GM23338 (cell line): ENCODE measurements at regions not wholly inside any gene's neighbourhood (a gene's known extent, or its start where the extent isn't known, plus 50 kb on each side); places are given as distances from the start of the nearest gene placed in this dataset.
A peak's percentile ranks its signal among the peaks of the same experiment; 100 is the strongest.

ENCODE experiments used
- ATAC-seq: fragments of 200-7000 bp; cut with Tn5 transposase; 3 replicates; pipeline ENCODE4 v1.9.1; 2020
- DNase-seq: peaks from one replicate; pipeline ENCODE4 v3.0.0-alpha.2; 2015; ENCODE audit warnings: low spot score
- H2AFZ ChIP-seq: fragments of 200-600 bp; sonication (generic); 2 replicates; pipeline ENCODE4 v1.8.0; 2016; ENCODE audit warnings: antibody characterized with exemption, mild to moderate bottlenecking, moderate library complexity
- H3F3A ChIP-seq: fragments of 200-600 bp; sonication (generic); replicated peaks from 2 replicates; pipeline ENCODE4 v1.8.0; 2017; ENCODE audit warnings: antibody characterized with exemption, mixed run types, low read depth
- H3K27ac ChIP-seq: fragments of 200-600 bp; sonication (generic); 2 replicates; pipeline ENCODE4 v1.6.1; 2016; ENCODE audit warnings: low read depth
- H3K27me3 ChIP-seq: fragments of 200-600 bp; sonication (generic); 2 replicates; pipeline ENCODE4 v1.8.0; 2016; ENCODE audit warnings: mild to moderate bottlenecking, mixed run types, moderate library complexity; ENCODE audit not compliant: insufficient read depth
- H3K36me3 ChIP-seq: fragments of 200-600 bp; sonication (generic); 2 replicates; pipeline ENCODE4 v1.8.0; 2016; ENCODE audit warnings: mild to moderate bottlenecking; ENCODE audit not compliant: insufficient read depth
- H3K4me1 ChIP-seq: fragments of 200-600 bp; sonication (generic); 2 replicates; pipeline ENCODE4 v1.8.0; 2016; ENCODE audit warnings: mild to moderate bottlenecking, moderate library complexity; ENCODE audit not compliant: insufficient read depth
- H3K4me2 ChIP-seq: fragments of 200-600 bp; sonication (generic); 2 replicates; pipeline ENCODE4 v1.7.1; 2017; ENCODE audit warnings: mixed run types
- H3K4me3 ChIP-seq: fragments of 200-600 bp; sonication (generic); 2 replicates; pipeline ENCODE4 v1.6.1; 2016; ENCODE audit warnings: mixed run types
- H3K79me2 ChIP-seq: fragments of 200-600 bp; sonication (generic); replicated peaks from 2 replicates; pipeline ENCODE4 v1.8.0; 2017; ENCODE audit warnings: mild to moderate bottlenecking; ENCODE audit not compliant: insufficient read depth
- H3K9me2 ChIP-seq: fragments of 200-600 bp; sonication (generic); 2 replicates; pipeline ENCODE4 v1.8.0; 2017; ENCODE audit not compliant: insufficient read depth
- H4K20me1 ChIP-seq: fragments of 200-600 bp; sonication (generic); replicated peaks from 2 replicates; pipeline ENCODE4 v1.8.0; 2017; ENCODE audit warnings: mild to moderate bottlenecking; ENCODE audit not compliant: insufficient read depth
- H3K27ac Mint-ChIP-seq: 2 replicates; pipeline ENCODE4 v1.8.0; 2020; ENCODE audit warnings: inconsistent platforms, mild to moderate bottlenecking, moderate library complexity, mixed read lengths
- H3K27me3 Mint-ChIP-seq: 3 replicates; pipeline ENCODE4 v1.8.0; 2022; ENCODE audit warnings: low read depth, mild to moderate bottlenecking, moderate library complexity, mixed read lengths, inconsistent platforms; ENCODE audit not compliant: insufficient read depth, poor library complexity
- H3K36me3 Mint-ChIP-seq: 3 replicates; pipeline ENCODE4 v1.8.0; 2021; ENCODE audit warnings: low read depth, mild to moderate bottlenecking, inconsistent platforms, moderate library complexity, mixed read lengths
- H3K4me1 Mint-ChIP-seq: 3 replicates; pipeline ENCODE4 v1.8.0; 2020; ENCODE audit warnings: mild to moderate bottlenecking, inconsistent platforms, mixed read lengths
- H3K4me3 Mint-ChIP-seq: 3 replicates; pipeline ENCODE4 v1.8.0; 2021; ENCODE audit warnings: moderate library complexity, mild to moderate bottlenecking, inconsistent platforms, mixed read lengths
- H3K9me3 Mint-ChIP-seq: 3 replicates; pipeline ENCODE4 v1.8.0; 2020; ENCODE audit warnings: moderate library complexity, mild to moderate bottlenecking, inconsistent platforms, mixed read lengths
- CREB1 ChIP-seq: fragments of 250-450 bp; sonication (Bioruptor Pico); IDR thresholded peaks from 2 replicates; pipeline ENCODE4 v1.5.0; 2020; ENCODE audit warnings: low read depth, mild to moderate bottlenecking, moderate library complexity
- CTCF ChIP-seq, 2 experiments: fragments of 200-600 bp in 1 of 2; sonication (generic) in 1 of 2; conservative IDR thresholded peaks; 2 replicates each; pipeline versions ENCODE4 v1.5.1 to v1.6.1; 2016 to 2017; ENCODE audit warnings: antibody characterized with exemption in 2 of 2, low read depth in 2 of 2, mild to moderate bottlenecking in 2 of 2, moderate library complexity in 1 of 2
- ETS1 ChIP-seq: IDR thresholded peaks from 2 replicates; pipeline ENCODE4 v1.6.1; 2016; ENCODE audit warnings: antibody characterized with exemption
- EZH2 ChIP-seq: fragments of 200-600 bp; sonication (generic); IDR thresholded peaks from one replicate; pipeline ENCODE4 v1.8.0; 2017; ENCODE audit warnings: antibody characterized with exemption, mild to moderate bottlenecking, low read depth; ENCODE audit not compliant: unreplicated experiment
- EZH2phosphoT487 ChIP-seq: fragments of 200-600 bp; sonication (generic); IDR thresholded peaks from one replicate; pipeline ENCODE4 v1.8.1; 2018; ENCODE audit warnings: antibody characterized with exemption; ENCODE audit not compliant: unreplicated experiment
- JUNB ChIP-seq: IDR thresholded peaks from one replicate; pipeline ENCODE4 v1.6.1; 2016; ENCODE audit warnings: antibody characterized with exemption; ENCODE audit not compliant: unreplicated experiment
- NANOG ChIP-seq: IDR thresholded peaks from 2 replicates; pipeline ENCODE4 v1.6.1; 2016; ENCODE audit warnings: antibody characterized with exemption, borderline replicate concordance
- POLR2AphosphoS5 ChIP-seq: IDR thresholded peaks from 2 replicates; pipeline ENCODE4 v1.6.1; 2016; ENCODE audit warnings: antibody characterized with exemption, low read depth
- REST ChIP-seq: IDR thresholded peaks from one replicate; pipeline ENCODE4 v1.6.1; 2018; ENCODE audit warnings: antibody characterized with exemption; ENCODE audit not compliant: unreplicated experiment
- STAT1 ChIP-seq: IDR thresholded peaks from one replicate; pipeline ENCODE4 v1.6.1; 2016; ENCODE audit warnings: antibody characterized with exemption; ENCODE audit not compliant: unreplicated experiment
- ZNF114 ChIP-seq: fragments of 250-450 bp; sonication (Bioruptor Pico); IDR thresholded peaks from 2 replicates; pipeline ENCODE4 v1.5.0; 2020; ENCODE audit warnings: mild to moderate bottlenecking, moderate library complexity
- ZNF331 ChIP-seq: fragments of 250-450 bp; sonication (Bioruptor Pico); IDR thresholded peaks from 2 replicates; pipeline ENCODE4 v1.5.0; 2020; ENCODE audit warnings: low read depth, mild to moderate bottlenecking, moderate library complexity
- ZNF462 ChIP-seq: fragments of 250-450 bp; sonication (Bioruptor Pico); IDR thresholded peaks from 2 replicates; pipeline ENCODE4 v1.5.0; 2020; ENCODE audit warnings: mild to moderate bottlenecking, moderate library complexity

GRCh38 chr1:239123260-239123659 lies 263.1 kb upstream of the CHRM3 start:
- Histone ChIP-seq H3K79me2 (no peaks in the 10 kb centered on the region), H3K27ac (no peak overlapping the region), H3K9me2 (no peaks in the 10 kb centered on the region), H3K36me3 (no peaks in the 10 kb centered on the region), H4K20me1 (no peaks in the 10 kb centered on the region), H3K27me3 (no peaks in the 10 kb centered on the region), H3K4me2 (no peak overlapping the region), H3K4me3 (no peak overlapping the region), H2AFZ (peak overlapping the region; percentile 50; the same call in 1 of the 2 replicates), H3K4me1 (peaks cover 59% of the 10 kb centered on the region), H3F3A (0 out of 2 replicates have a peak, but pooled peaks cover 3% of the 10 kb centered on the region)
- Mint-ChIP-seq H3K4me3 (no peak overlapping the region), H3K9me3 (peaks cover 4% of the 10 kb centered on the region; the same call in 2 of the 3 replicates), H3K27ac (peak overlapping the region; percentile 35; the same call in 1 of the 2 replicates), H3K36me3 (peaks cover 3% of the 10 kb centered on the region; the same call in 1 of the 3 replicates), H3K27me3 (peaks cover 8% of the 10 kb centered on the region), H3K4me1 (peaks cover 53% of the 10 kb centered on the region)
- TF ChIP-seq ZNF462: no peak
- no peak for TF ChIP-seq EZH2
- no peak for TF ChIP-seq ZNF114 (CRISPR knock-in tag)
- TF ChIP-seq ZNF331 (CRISPR knock-in tag): no peak
- no peak for TF ChIP-seq JUNB
- no peak for TF ChIP-seq ETS1
- TF ChIP-seq EZH2phosphoT487: no peak
- TF ChIP-seq REST: no peak
- TF ChIP-seq NANOG: no peak
- TF ChIP-seq CREB1: no peak
- TF ChIP-seq STAT1: no peak
- no peak for TF ChIP-seq POLR2AphosphoS5
- TF ChIP-seq CTCF (conservative IDR thresholded peaks at IDR 0.05; ENCODE audit: low read depth in 2 of 2): no peak
- no peak for DNase-seq
- ATAC-seq: no peak
